HG03457 (cell line): ENCODE measurements at regions not wholly inside any gene's neighbourhood (a gene's known extent, or its start where the extent isn't known, plus 50 kb on each side); places are given as distances from the start of the nearest gene placed in this dataset.
"Not testable (repeated sequence)": the region's sequence is repeated elsewhere in the genome, so short reads cannot be mapped to it uniquely, and the experiment has no call there.

ENCODE experiments used
- ATAC-seq: cut with Tn5 transposase; IDR thresholded peaks from one replicate; pipeline ENCODE4 v1.9.1; 2021; ENCODE audit warnings: moderate number of reproducible peaks; ENCODE audit not compliant: unreplicated experiment

GRCh38 chr4:110424144-110424543 is 51.8 kb upstream of the ENPEP start:
- ATAC-seq = no peak

DNA sequence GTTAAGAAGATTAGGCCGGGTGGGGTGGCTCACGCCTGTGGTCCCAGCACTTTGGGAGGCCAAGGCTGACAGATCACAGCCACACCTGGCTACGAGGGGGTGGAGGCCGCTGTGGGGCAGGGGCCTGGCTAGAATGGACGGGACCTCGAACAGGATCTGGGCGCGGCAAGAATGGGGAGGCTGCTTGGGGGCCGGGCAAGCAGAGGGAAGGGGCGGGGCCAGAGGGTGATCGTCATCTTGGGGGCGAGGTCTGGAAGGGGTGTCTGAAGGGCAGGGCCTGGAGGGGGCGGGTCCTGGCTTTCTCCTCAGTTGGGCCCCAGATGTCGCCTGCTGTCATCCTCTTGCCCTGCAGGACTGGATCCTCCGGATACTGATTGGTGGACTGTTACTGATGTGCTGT is 57.3 kb upstream of the ENPEP start:
- ATAC-seq = no peak

- no peak for ATAC-seq
These were observed 58.8 kb upstream of the ENPEP start for GRCh38 chr4:110417136-110417535.

GRCh38 chr4:110415478-110415877 is 60.5 kb upstream of the ENPEP start:
- ATAC-seq = no peak

DNA sequence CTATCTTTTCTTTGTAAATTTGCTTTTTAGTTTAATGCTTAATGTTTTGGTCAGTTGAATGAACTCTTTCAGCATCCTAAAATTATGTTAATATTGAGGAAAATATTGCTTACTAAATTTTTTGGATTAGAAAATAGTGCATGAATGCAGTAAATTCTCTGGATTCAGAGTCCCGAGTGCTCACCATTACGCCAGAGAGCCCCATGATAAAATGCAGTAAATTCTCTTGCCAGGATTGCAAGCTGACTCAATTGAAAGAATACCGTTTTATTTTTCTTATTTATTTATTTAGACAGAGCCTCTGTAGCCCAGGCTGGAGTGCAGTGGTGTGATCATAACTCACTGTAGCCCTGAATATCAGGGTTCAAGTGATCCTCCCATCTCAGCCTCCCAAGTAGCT is 60.9 kb upstream of the ENPEP start:
- ATAC-seq = no peak

- ATAC-seq = no peak
These were observed 61.4 kb upstream of the ENPEP start for GRCh38 chr4:110414561-110414920.

GRCh38 chr4:110413807-110414560 is 62.0 kb upstream of the ENPEP start:
- ATAC-seq = not testable (repeated sequence)

GRCh38 chr4:110412354-110413065 is 63.4 kb upstream of the ENPEP start:
- no peak for ATAC-seq

DNA sequence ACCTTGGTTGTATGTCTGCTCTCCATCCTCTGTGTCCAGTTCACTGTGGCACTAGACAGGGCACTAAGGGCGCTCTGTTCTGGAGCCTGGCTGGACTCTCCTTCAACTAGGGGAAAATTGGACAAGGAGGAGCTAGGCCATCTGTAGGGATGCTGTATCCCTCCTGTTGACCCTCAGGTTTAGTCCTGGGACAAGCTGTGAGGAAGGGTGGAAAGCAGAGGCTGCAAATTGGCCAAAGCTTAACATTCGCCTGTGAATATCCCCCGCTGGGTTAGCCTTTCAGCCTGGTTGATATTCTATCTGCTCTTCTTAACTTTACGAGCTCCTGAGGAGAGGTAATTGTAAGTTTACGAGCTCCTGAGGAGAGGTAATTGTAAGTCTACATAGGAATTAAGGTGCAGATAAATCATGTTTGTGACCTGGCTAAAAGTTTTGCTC is 64.4 kb upstream of the ENPEP start:
- ATAC-seq = no peak

DNA sequence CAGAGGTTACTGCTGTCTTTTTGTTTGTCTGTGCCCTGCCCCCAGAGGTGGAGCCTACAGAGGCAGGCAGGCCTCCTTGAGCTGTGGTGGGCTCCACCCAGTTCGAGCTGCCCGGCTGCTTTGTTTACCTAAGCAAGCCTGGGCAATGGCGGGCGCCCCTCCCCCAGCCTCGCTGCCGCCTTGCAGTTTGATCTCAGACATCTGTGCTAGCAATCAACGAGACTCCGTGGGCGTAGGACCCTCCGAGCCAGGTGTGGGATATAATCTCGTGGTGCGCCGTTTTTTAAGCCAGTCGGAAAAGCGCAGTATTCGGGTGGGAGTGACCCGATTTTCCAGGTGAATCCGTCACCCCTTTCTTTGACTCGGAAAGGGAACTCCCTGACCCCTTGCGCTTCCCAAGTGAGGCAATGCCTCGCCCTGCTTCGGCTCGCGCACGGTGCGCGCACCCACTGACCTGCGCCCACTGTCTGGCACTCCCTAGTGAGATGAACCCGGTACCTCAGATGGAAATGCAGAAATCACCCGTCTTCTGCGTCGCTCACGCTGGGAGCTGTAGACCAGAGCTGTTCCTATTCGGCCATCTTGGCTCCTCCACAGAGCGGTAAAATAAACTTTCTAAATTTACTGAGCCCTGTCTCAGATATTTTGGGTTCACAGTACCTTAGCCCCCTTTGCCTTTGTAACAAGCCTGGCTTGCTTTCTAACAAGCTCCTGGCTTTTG is 64.9 kb upstream of the ENPEP start:
- not testable (repeated sequence) for ATAC-seq

- ATAC-seq = no peak
These were observed 75.9 kb upstream of the ENPEP start for GRCh38 chr4:110400086-110400485.

DNA sequence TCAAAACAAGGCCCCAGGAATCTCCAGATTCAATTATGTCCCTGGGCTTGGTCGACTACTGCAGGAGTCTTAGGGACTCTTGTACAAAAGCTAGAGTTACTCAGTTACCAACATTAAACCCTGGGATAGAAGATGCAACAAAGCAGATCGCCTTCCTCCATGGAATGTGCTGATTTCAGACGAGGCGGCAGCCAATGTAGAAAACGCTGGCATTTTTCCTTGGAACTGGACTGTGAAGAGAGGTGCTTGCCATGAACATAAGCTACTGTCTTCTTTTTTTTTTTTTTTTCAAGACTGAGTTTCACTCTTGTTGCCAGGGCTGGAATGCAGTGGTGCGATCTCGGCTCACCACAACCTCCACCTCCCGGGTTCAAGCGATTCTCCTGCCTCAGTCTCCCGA is 76.9 kb upstream of the ENPEP start:
- not testable (repeated sequence) for ATAC-seq

- no peak for ATAC-seq
These were observed 79.0 kb upstream of the ENPEP start for GRCh38 chr4:110396963-110397362.

- ATAC-seq = no peak
These were observed 80.5 kb upstream of the ENPEP start for GRCh38 chr4:110395421-110395820.

DNA sequence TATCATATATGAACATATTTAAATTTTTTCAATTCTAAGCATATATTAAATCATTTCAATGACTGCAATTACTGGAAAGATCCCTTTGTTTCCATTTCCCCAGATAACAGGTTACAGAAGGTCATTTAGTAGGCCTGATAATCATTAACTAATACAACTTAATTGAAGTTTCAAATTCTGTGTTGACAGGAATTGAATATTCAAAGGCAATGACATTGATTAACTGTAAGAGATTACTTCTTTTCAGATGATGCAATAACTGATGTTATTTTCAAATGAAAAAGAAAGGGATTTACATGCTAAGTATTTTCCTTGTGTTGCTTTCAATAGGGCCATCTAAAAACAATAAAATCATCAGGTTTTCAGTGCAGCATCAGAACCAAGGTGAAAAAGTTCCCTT is 81.1 kb upstream of the ENPEP start:
- ATAC-seq = no peak

- no peak for ATAC-seq
These were observed 94.2 kb upstream of the ENPEP start for GRCh38 chr4:110381784-110382183.

DNA sequence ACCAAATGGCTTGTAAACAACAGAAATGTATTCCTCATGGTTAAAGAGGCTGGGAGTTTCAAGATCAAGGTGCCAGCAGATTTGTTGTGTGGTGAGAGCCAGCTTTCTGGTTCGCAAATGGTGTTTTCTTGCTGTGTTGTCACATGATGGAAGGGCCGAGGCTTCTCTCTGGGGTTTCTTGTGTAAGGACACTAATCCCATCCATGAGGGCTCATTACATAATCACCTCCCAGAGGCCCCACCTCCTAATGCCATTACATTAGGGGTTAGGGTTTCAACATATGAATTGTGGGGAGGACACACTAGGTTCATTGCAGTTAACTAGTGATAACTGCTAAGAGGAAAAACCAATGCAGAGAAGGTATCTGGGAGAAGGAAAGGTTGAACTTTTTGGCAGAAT is 103.5 kb upstream of the ENPEP start:
- no peak for ATAC-seq

DNA sequence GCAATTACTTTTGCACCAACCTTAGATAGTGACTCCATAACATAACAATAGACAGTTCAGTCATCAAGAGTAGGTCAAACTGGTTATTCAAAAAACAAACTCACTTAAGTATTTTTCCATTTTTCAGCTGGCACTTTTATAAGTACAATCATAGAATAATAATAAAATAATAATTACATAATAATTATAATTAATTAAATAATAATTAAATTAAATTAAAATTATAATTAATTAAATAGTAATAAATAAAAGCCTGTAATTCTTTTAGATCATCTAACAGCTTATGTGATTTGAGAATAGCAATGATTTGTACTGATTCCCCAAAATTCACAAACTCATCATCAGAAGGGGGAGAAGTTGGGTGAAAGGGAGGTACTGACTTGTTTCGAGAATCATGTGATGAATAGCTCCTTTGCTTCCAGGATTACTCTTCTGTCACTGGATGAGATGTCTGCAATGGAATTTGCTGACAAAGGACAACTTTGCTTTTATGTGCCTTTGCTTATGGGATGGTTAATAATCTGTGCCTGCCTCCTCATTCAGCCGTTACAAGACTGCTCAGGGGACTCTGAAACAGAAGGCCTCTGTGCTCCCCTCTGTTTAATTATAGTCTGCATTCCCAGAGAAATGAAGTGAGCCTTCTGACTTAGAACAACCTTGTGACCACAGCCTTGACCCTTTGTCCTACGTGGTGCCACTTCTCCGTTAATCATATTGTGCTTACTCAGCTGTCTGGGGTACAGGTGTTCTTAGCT is 104.8 kb upstream of the ENPEP start:
- no peak for ATAC-seq

DNA sequence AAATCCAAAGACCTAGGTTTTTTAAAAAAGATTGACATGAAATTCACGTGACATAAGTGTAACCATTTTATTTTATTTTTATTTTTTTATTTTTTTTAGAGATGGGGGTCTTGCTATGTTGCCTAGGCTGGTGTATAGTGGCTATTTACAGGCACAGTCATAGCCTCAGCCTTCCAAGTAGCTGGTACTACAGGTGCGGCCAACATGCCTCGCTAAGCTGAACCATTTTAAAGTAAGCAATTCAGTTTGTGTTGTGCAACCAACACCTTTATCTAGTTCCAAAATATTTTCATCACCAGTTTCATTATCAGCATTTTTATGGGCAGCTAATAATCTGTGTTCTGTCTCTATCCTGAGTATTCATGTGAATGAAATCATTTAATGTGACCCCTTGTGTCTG is 107.5 kb upstream of the ENPEP start:
- no peak for ATAC-seq

GRCh38 chr4:110367156-110367555 is 108.8 kb upstream of the ENPEP start:
- no peak for ATAC-seq

GRCh38 chr4:110365761-110366160 is 110.2 kb upstream of the ENPEP start:
- no peak for ATAC-seq
